ENCODE measurements at regions not wholly inside any gene's neighbourhood (a gene's known extent, or its start where the extent isn't known, plus 50 kb on each side); places are given as distances from the start of the nearest gene placed in this dataset.

GRCh38 chr6:164018133-164018532 lies 603.6 kb downstream of the QKI start:
- Mint-ChIP-seq H3K27me3 (ENCODE audit: low read depth) (peaks cover 9% of the 10 kb centered on the region), H3K27ac (no peak overlapping the region), H3K9me3 (peaks cover 0 to 3% of the 10 kb centered on the region in 2 experiments; a peak in 2 of 5 replicates), H3K4me1 (peaks cover 29 to 38% of the 10 kb centered on the region in 2 experiments), H3K36me3 (ENCODE audit: insufficient read depth in 1 of 3, low read depth in 3 of 3) (peaks cover 0 to 2% (median 0%) of the 10 kb centered on the region in 3 experiments; a peak in 1 of 7 replicates), H3K4me3 (no peak overlapping the region)
- DNase-seq, result no peak
- Histone ChIP-seq H2AFZ (ENCODE audit: low read length) (no peak overlapping the region), H4K5ac (ENCODE audit: insufficient read length, low read depth, low read length) (no peak overlapping the region), H3K79me2 (ENCODE audit: insufficient read depth, low read length) (no peaks in the 10 kb centered on the region), H3K4me2 (ENCODE audit: insufficient read depth, insufficient read length, low read length) (no peak overlapping the region), H3K23me2 (ENCODE audit: insufficient read length, low read depth, low read length, poor library complexity, severe bottlenecking) (no peaks in the 10 kb centered on the region), H3K56ac (ENCODE audit: insufficient read length, low read depth, low read length) (no peak overlapping the region), H3K27me3 (ENCODE audit: insufficient read depth, low read length) (no peaks in the 10 kb centered on the region), H3K9me3 (ENCODE audit: control insufficient read depth, low read depth, low read length) (no peaks in the 10 kb centered on the region), H3K4ac (ENCODE audit: low read depth, low read length) (no peak overlapping the region), H2BK120ac (ENCODE audit: low read depth, low read length, poor library complexity, severe bottlenecking) (no peak overlapping the region), H2BK20ac (ENCODE audit: low read depth, low read length, poor library complexity, severe bottlenecking) (no peak overlapping the region), H3K79me1 (ENCODE audit: insufficient read depth, low read depth, low read length, poor library complexity, severe bottlenecking) (no peaks in the 10 kb centered on the region), H3T11ph (ENCODE audit: low read length) (no peak overlapping the region), H3K9ac (ENCODE audit: extremely low read depth, insufficient read length, low read length) (no peak overlapping the region), H2BK15ac (ENCODE audit: low read depth, low read length) (no peak overlapping the region), H3K23ac (ENCODE audit: insufficient read length, low read depth, low read length) (no peak overlapping the region), H3K4me1 (ENCODE audit: insufficient read depth, low read length) (peaks cover 4% of the 10 kb centered on the region; the same call in 1 of the 2 replicates), H2BK12ac (ENCODE audit: insufficient read length, low read depth, low read length) (no peak overlapping the region), H3K14ac (ENCODE audit: insufficient read depth, low read length) (no peak overlapping the region), H2AK5ac (ENCODE audit: insufficient read length, low read length) (no peak overlapping the region), H2BK5ac (ENCODE audit: insufficient read length, low read length) (no peak overlapping the region), H4K20me1 (ENCODE audit: control insufficient read depth, insufficient read depth, insufficient read length) (peaks cover 2% of the 10 kb centered on the region), H4K8ac (replicated peaks; ENCODE audit: insufficient read length, low read depth, low read length) (no peak overlapping the region), H3K18ac (ENCODE audit: insufficient read length, low read depth, low read length) (no peak overlapping the region), H3K27ac (ENCODE audit: insufficient read length, low read depth, low read length) (no peak overlapping the region), H4K91ac (ENCODE audit: insufficient read length, low read depth, low read length) (no peak overlapping the region)
- no CpG with 5 or more reads among the region's 4 CpGs for WGBS (ENCODE audit: extremely low coverage, insufficient read length, low lambda C conversion rate)
- no peak for TF ChIP-seq CTCF (conservative IDR thresholded peaks at IDR 0.05)

Measured in H9 (cell line).